HG02870 (cell line): ENCODE measurements at regions not wholly inside any gene's neighbourhood (a gene's known extent, or its start where the extent isn't known, plus 50 kb on each side); places are given as distances from the start of the nearest gene placed in this dataset.

Experiments
- ATAC-seq: cut with Tn5 transposase; IDR thresholded peaks from one replicate; pipeline ENCODE4 v1.9.1; 2021; ENCODE audit warnings: mild to moderate bottlenecking, moderate library complexity; ENCODE audit not compliant: unreplicated experiment

GRCh38 chr3:64922213-64922612 lies 234.4 kb upstream of the ADAMTS9 start:
- no peak for ATAC-seq

DNA sequence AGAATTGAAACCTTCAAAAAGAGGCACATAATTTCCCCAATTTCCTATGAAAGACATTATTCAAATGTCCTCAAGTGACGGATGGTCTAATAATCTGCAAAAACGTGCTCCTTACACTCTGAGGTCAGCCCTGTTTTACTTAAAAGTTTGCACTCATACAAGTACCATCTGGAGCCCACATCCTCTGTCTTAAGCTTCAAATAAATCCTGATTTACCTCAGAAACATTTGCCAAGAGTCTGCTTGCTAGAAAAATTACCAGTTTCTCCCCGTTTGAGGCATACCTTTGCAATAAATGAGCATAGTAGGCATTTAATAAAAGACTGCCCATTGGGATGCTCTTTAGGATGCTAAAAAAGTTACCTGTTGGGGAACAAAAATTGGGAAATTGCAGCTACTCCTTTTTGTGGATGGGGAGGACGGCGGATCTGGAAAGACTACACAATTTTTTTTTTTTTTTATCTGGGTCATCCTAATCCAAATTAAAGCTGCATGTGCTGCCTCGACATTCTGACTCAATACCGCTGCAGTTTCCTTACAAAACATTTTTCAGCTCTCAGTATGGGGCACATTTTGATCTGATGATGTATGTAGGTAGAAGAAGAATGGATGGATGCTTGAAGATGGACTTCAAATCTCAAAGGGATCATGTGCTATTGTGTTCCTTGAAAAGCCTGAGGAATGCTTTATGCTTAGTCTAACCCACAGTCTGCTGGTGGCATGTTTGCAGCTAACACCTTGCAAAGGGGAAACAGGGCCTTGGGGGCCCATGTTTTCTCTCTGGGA lies 233.7 kb upstream of the ADAMTS9 start:
- no peak for ATAC-seq

DNA sequence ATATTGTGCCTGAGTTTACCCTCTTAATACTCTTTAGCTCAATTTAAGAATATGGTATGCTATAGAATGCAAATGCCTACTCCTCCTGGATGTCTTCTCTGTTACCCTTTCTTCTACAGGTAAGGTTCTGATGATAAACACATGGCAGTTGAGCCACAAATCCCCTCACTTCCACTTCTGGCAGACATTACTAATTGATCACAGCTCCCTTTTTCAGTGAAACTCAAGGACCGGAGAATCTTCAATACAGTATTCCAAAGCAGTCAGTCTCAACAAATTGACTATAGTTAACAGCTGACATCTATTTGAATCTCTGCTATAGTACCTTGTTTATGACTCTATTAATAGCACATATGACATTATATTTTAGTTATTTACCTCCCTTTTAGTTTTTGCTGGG lies 232.1 kb upstream of the ADAMTS9 start:
- ATAC-seq: no peak

GRCh38 chr3:64918989-64919388 lies 231.2 kb upstream of the ADAMTS9 start:
- ATAC-seq: no peak

- no peak for ATAC-seq
Observed at GRCh38 chr3:64917914-64918453, 230.2 kb upstream of the ADAMTS9 start.

DNA sequence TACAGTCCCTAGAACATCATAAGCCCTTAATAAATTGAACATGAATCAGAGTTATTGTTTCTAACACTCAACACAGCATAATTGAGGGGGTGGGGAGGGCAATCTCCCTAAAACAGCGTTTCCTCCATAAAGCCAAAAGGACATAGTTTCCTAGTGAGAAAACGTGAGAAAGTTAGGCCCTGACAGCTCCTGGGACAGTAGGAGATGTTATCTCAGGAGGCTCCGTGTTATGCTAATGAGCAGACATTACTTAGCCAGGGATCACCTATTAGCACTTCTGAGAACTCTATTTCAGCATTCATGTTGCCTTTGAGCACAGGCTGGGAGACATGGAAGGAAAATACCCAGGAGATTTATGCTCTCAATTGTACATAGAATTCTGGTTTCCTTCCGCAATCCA lies 229.1 kb upstream of the ADAMTS9 start:
- no peak for ATAC-seq

- ATAC-seq: no peak
Observed at GRCh38 chr3:64916192-64916798, 228.5 kb upstream of the ADAMTS9 start.

- no peak for ATAC-seq
Observed at GRCh38 chr3:64915778-64916177, 228.0 kb upstream of the ADAMTS9 start.

- no peak for ATAC-seq
Observed at GRCh38 chr3:64913515-64913914, 225.7 kb upstream of the ADAMTS9 start.

DNA sequence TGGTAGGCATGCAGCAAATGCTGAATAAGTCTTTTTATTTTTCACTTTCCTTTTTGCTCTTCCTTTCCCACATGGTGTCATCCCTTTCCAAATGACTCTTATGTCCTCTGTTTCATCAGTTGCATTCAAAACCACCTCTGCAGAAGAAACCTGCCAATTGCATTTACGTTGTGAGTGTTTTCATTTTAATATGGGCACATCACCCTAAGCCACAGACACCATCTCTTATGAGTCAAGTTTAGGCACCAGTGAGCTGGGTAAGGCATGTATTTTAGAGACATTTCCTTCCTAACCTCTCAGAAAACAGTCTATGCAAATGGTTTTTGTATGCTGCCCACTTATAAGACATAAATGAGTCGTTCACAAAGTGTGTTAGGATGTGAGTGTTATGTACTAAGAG lies 223.3 kb upstream of the ADAMTS9 start:
- no peak for ATAC-seq

DNA sequence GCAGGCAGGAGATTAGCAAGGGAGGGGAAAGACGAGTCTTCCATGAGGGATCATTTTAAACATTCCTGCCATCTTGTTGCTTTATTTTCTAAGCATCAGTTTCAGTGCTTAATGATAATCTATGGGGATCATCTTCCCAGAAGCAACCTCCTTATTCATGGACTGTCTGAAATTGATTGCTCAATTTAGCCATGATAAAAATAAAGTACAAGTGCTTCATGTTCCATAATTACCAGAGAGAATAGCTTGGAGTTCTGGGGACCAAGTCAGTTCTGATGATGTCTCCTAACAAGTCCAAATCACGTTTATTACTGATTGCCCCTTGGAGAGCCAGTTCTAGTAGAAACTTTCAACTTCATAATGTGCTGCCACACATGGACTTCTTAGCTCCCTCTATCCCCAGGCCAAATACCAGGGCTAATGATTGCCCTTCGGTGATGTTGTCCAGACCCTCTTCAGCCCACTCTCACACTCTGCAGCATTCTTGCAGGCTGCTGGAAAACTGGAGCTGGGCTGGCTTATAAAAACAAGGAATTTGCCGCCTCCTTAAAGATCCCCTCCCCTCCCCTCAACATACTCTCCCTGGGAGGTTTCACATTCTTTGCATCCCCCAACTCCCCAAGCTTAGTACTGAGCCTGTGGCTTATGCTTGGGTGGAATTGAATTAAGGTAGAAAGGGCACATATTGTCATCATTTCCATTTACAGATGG lies 222.1 kb upstream of the ADAMTS9 start:
- ATAC-seq: no peak

DNA sequence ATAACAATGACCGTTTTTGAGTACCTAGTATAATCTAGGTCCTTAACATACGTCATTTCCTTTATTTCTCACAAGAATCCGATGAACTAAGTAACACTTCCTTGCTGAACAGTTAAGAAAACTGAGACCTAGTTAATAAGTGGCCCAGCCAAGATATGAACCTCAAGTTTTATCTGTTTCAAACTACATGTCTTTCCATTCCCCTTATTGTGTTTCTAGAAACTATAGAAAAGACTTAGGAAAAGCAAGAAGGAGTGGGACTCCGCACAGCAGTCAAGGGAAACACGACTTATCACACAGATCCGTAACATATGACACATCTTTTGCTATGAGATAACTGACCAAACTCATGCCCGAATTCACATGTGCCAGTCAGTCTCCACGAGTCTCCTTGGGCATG lies 221.2 kb upstream of the ADAMTS9 start:
- ATAC-seq: no peak

GRCh38 chr3:64908251-64908685 lies 220.5 kb upstream of the ADAMTS9 start:
- no peak for ATAC-seq

DNA sequence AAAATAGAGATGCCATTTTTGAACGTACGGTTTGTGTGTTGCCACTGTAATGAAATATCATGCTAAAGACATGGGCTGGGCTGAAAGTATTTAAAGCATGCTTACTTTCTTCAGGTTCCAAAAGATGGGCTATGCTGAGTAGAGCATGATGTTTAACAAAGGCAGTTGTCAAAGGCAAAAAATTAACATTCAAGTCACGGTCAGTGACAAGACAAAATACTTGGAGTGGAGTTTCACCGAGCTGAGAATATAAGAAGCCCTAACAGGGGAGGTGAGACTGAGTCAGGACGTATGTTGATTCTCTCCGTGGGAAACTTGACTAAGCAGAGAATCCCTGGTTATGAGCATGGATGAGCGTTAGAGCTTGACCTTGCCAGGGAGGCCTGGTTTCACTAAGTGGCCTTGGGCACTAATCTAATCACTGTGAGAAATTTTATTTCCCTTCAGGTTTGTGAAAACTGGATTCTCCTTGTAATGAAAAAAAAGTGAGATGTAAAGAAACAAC lies 218.2 kb upstream of the ADAMTS9 start:
- no peak for ATAC-seq

- ATAC-seq: no peak
Observed at GRCh38 chr3:64903006-64903405, 215.2 kb upstream of the ADAMTS9 start.

GRCh38 chr3:64901986-64902516 lies 214.3 kb upstream of the ADAMTS9 start:
- no peak for ATAC-seq

DNA sequence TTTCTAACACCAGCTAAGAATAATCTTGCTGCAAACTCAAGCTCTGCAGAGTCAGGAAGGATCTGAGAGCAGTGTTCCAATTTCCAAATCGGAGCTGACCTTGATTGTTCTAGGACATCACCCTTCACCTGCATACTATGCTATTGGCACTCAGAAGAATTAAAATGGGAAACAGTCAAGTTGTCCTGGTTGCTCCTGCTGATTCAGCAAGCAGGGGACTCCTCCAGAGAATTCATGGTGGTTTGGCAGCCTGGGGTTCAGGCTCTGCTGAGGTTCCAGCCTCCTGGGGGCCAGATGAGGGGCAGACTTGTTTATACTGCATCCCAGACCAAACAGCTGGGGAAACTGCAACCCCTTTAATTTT lies 213.7 kb upstream of the ADAMTS9 start:
- ATAC-seq: no peak

DNA sequence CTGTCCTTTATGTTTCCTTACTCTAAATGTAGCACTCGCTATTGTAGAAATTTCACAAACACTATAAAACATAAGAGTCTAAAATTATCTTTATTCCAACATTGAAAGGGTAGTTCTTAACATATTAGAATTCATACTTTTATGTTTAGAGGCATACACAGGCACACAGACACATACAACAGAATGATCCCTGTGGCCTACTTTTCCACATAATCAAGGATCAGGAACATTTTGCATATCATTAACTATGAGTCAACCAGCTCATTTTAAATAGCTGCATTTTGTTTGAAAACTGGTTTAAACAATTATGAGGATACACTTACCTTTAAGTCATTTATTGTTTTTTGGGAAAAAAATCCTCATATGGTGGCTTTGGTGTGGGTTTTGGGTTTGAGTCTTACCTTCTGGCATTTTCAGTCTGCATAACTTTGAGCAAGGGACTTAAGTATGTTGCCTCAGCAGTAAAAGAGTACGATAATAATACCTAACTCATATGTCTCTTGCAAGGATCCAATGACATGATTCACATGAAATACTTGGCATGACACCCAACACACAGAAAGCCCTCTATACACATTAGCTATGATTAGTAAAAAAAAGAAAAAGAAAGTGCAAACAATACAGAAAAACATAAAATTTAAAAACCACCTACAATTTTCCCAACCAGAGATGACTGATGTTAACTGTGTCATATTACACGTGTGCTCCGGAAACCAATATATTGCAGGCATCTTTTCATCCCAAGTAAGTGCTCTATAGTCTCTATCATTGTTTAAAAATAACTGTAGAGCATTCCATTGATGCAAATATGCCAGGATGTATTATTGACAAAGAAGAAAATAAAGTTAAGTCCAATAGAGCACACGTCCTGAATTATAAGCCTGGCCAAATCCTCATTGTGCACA lies 213.1 kb upstream of the ADAMTS9 start:
- ATAC-seq: no peak

GRCh38 chr3:64900156-64900555 lies 212.4 kb upstream of the ADAMTS9 start:
- ATAC-seq: no peak

DNA sequence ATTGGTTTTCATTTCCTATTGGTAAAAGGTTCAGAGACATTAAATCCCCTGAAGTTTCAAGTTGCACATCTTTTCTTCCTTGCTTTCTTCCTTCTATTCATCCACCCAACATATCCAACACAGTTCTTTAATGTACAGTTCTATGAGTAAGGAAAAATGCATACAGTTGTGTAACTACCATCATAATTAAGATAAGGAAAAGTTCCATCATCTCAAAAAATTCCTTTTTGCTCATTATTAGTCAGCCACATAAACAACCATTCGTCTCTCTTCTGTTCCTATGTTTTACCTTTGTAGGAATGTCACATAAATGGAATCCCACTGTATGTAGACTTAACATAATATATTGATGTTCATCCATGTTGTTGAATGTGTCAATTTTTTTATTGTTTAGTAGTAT lies 211.1 kb upstream of the ADAMTS9 start:
- ATAC-seq: no peak
